ENCODE measurements at regions not wholly inside any gene's neighbourhood (a gene's known extent, or its start where the extent isn't known, plus 50 kb on each side); places are given as distances from the start of the nearest gene placed in this dataset.
A peak's percentile ranks its signal among the peaks of the same experiment; 100 is the strongest.

DNA sequence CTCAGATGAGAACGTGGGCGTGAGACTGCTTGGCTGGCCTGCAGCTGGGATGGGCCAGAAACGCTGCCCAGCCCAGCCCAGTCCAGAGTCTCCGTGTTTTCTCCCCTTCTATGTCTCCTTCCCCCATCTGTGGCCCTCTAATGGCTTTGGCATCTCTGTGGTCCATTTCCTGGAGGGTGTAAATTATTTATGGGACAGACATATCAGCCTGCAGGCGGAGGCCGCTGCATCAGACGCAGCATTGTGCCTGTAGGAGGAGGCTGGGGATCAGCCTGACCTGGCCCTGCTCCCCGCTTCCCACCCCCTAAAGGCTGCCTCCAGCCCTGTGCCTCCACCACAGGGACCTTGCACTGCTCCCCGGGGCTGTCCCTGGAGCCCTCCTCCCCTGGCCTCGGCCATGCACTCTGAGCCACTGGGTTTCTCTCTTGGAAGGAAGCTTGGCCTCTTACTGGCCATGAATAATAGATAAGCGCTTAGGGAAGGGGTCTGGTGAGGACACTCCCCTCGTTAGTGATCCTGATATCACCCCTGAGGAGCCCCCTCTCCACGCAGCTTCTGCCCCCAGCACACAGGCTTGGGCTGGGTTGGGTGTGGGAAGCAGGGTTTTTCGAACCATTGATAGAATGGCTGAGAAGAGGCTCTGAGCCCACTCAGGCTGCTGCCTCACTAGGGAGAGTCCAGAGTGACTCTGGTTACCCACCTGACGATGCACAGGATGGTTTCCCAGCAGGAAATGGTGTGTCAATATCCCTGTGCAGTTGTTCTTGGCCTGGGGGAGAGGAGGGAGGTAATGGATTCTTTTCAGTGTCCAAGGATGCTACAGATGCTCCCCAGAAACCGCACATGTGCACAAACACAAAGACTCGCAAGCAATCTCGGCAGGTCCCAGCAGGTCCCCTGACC is 185.5 kb downstream of the MYCN start:
- no peak for DNase-seq

DNA sequence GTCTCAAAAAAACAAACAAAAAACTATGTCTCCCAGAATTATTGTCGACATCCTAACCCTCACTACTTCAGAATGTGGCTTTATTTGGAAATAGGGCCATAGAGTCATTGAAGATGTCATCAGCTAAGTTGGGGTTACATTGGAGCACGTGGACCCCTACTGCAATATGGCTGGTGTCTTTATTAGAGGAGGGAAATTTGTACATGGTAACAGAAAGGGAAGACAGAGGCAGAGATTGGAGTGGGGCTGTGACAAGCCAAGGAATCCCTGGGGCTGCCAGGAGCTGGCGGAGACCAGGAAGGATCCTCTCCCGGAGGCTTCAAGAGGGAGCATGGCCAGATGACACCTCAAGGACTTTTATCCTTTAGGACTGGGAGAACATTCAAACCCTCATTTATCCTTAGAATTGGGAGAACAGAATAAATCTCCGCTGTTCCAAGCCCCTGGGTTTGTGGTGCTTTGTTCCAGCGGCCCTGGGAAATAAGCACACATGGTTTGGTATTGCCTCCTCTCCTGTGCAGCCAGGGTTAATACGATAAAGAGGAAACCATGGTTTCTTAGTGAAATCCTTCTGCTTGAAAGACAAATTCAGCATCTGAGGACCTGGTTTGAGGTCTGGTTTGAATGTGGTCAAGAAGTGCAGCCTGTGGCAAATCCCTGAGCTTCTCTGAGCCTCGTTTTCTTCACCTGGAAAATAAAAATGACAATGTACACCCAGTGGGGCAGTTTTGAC is 184.7 kb downstream of the MYCN start:
- no peak for DNase-seq

DNA sequence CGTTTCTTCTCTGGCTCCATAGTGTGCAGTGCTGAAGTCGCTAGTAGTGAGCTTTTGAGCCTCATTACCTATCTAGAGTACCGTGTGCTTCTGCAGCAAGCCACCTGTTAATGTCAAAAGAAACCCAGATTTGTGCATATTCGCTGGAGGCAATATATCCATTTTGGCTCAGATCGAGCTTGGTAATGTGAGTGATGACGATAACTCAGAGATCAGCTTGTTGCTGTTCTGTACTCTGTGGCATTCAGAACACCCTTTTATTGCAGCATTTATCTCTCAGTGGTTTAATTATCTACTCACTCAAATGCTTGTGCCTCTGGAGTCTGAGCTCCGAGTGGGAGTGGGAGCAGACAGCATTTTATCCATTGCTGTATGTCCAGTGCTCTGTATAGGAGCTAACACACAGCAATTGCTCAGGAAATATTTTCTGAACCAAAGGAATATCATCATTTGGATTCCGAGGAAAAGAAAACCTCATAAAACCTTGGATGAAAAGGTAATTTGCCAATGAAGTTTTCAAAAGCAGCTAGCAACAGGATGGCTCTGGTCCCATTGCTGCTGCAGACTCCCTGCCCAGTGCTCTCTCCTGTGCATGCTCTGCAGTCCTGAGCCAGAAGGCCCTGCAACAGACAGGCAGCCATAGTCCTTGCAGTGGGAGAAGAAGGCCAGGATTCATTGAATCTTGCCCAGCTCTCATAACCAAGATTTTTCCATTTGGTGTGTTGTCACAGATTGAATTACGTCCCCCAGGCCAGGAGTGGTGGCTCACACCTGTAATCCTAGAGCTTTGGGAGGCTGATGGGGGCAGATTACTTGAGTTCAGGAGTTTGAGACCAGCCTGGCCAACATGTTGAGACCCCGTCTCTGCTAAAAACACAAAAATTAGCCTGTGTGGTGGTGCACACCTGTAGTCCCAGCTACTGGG is 183.8 kb downstream of the MYCN start:
- no peak for DNase-seq

- DNase-seq, result no peak
Measured at GRCh38 chr2:16123421-16123820, 183.1 kb downstream of the MYCN start.

- no peak for DNase-seq
Measured at GRCh38 chr2:16122556-16122955, 182.2 kb downstream of the MYCN start.

- no peak for DNase-seq
Measured at GRCh38 chr2:16121986-16122390, 181.6 kb downstream of the MYCN start.

- no peak for DNase-seq
Measured at GRCh38 chr2:16121231-16121985, 181.1 kb downstream of the MYCN start.

DNA sequence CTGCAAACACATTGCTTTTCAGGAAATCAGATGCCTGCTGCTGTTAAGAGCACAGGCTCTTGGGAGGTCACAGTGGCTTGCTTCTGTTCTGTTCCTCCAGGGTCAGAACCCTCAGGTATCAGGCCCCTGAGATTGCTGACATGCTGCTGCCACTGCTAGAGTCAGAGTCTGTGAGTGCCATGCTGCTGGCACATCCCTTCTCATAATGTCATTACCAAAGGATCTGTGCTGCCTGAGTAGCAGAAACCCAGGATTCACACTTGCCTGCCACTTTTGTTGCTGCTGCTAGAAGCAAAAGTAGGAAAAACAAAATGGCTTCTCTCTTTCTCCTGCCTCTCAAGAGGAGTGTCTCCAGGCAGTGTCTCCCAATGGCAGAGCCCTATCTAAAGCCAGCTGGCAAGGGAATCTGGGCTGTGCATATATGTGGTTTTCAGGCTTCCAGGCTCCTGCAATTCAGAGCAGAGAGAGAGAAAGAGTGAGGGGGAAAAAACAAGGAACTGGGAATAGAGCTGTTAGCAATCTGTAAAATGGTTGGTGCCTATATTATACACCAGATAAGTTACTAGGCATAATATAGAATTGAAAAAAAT is 180.3 kb downstream of the MYCN start:
- DNase-seq, result no peak

DNA sequence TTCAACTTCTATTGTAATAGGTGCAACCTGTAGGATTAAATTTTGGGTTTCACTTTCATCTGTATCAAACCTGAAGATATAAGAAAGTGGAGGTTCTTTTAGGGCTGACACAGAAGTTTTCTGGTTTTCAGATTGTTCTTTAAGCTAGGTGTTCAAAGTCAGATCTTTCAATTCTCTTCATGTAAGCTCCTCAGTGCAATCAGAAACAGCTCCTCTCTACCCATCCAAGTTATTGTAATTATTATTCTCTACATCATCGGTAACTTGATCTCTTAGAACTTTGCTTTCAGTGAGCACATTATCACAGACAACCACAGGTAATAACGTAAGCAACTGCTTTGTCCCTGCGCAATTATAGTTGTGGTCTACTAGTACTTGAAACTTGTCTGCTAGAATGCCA is 179.4 kb downstream of the MYCN start:
- no peak for DNase-seq

DNA sequence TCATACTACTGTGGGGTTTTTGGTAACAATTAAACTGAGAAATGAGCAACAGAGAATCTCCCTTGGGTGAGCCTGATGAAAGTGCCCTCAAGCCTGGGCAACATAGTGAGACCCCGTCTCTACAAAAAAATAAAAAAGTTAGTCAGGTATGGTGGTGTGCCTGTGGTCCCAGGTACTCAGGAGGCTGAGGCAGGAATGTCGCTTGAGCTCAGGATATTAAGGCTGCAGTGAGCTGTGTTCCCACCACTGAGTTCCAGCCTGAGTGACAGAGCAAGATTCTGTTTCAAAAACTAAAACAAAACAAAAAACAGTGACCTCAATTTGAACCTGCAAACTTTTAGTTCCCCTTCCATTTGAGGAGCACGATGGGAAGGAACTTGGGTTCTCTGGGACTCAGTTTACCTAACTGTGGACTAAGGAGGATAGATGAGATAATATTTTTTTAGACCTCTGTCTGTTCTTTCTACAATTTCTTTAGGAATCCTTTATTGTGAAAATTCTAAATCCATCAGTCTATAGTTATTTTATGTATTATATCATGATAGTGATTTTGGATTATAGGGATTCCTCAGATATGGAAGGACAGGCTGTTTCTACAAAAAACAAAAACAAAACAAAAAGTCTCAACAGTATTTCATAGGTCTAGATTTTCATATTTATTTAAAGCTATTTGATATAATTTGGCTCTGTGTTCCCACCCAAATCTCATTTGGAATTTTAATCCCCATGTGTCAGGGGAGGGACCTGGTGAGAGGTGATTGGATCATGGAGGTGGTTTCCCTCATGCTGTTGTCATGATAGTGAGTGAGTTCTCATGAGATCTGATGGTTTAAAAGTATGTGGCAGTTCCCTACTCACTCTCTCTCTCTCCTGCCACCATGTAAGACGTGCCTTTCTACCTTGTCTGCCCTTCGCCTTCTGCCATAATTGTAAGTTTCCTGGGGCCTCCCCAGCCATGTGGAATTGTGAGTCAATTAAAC is 178.6 kb downstream of the MYCN start:
- DNase-seq, result no peak

GRCh38 chr2:16117791-16118610 is 177.7 kb downstream of the MYCN start:
- DNase-seq, result no peak

DNA sequence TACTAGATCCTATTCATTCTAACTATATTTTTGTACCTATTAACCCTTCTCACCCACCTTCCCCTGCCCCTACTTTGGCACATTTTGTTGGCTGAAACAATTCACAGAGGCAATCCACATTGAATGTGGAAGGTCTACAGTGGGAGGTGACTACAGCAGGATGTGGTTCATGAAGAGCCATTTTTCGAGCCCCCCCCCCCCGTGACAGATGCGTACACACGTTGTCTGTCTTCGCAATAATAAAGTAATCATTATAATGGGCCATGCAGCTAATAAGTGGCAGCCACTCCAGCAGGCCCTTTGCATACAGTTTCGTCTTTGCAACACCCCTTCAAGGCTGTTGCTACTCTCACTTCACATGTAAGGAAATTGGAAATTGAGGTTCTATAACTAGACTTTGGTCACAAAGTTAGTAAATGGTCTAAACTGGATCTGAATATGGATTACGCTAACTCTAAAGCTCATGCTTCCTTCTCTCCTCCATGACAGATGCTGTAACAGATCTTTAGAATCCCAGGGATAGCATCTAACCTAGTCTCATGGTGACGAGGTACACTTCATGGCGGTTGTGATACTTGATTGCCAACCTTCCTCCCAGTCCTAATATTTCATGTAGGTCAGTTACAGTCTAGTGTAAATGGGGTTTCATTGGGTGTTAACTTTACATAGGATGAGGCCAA is 176.8 kb downstream of the MYCN start:
- no peak for DNase-seq

DNA sequence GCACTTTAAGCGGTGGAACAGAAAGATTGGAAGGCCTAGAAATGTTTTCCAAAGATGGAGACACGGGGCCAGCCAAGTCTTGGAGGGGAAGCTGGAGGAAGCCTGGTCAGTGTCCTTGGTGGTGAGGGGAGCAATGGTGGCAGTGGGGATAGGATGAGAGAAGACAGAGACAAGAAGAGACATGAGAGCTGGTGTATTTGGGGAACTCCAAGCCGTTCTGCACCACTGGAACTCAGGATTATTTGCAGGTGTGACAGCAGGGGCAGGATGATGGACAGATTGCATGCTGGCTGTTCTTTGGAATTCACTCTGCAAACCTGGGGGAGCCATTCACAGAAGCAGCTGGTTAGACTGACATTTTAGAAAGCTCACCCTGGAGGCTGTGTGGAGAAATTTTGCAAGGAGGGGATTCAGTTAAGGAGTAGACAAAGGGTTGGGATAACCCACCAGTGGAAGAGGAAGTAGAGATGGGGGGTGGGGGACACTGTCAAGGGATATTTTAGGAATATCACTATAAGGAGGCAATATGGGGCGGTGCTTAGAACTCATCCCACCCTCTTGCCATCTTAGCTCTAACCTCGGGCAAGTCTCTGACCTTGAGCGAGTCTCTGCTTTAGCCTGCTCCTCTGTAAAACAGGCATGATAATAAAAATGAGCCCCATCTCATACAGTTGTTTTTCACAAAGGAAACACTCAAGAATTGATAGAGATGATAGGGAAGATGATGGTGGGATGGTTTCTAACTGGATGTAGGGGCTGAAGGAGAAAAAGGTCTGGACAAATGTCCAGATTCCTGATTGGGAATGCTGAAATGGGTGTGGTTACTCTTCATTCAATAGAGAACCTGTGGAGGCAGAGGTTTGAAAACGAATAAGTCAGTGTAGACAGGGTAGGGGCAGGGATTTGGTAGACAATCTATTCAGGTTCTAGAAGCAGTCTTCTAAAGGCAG is 175.8 kb downstream of the MYCN start:
- DNase-seq, result no peak

DNA sequence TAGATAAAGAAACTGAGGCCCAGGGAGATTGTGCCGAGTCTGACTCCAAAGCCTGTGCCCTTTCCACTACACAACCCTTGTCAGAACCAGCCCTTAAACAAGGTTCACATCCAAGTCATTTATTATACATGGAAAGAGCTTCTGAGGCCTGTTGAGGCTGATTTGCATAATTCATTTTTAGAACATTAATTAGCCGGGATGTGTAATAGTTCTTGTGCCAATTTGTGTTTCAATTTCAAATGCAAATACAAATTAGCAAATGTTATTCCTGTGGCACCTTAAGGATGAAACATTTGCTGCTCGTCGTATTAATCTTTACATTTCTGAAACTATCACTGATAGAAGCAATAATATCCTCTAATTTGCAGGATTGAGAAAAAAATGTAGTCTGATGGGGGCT is 174.9 kb downstream of the MYCN start:
- no peak for DNase-seq

- DNase-seq, result no peak
Measured at GRCh38 chr2:16114836-16115235, 174.5 kb downstream of the MYCN start.

DNA sequence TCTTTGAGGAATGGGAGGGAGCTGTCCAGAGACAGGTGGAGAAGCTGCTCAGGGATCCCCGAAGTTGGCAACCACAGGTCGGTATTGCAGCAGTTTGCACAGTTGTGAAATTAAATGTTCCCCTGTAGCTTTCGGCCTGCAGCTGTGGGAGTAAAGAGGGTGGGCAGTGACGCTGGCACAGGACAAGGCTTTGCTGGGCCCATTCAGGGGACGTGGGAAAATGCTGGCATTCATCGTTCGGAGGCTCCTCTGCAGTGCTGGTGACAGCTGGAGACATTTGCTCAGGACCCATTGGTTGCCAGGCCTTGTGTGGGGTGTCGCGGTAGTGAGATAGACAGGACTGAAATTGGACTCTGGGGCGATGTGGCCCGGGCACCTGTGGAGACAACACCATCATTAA is 173.7 kb downstream of the MYCN start:
- peak; percentile 48 for DNase-seq

- DNase-seq, result no peak
Measured at GRCh38 chr2:16113568-16113967, 173.2 kb downstream of the MYCN start.
